NCI-H1105 (cell line): ENCODE measurements at regions not wholly inside any gene's neighbourhood (a gene's known extent, or its start where the extent isn't known, plus 50 kb on each side); places are given as distances from the start of the nearest gene placed in this dataset.

Source experiments
- DNase-seq: peaks from one replicate; lab custom pipeline; 2025; lab: John Stamatoyannopoulos, UW

GRCh38 chr2:21281791-21282514, 158.2 kb downstream of the TDRD15 start:
- no peak for DNase-seq

- DNase-seq, result no peak
Observed at GRCh38 chr2:21282515-21282898, 158.7 kb downstream of the TDRD15 start.

- no peak for DNase-seq
Observed at GRCh38 chr2:21288299-21288698, 164.5 kb downstream of the TDRD15 start.

- DNase-seq, result no peak
Observed at GRCh38 chr2:21288739-21289520, 165.2 kb downstream of the TDRD15 start.

- no peak for DNase-seq
Observed at GRCh38 chr2:21289551-21289950, 165.8 kb downstream of the TDRD15 start.

GRCh38 chr2:21289989-21290388, 166.2 kb downstream of the TDRD15 start:
- no peak for DNase-seq

GRCh38 chr2:21291426-21291825, 167.7 kb downstream of the TDRD15 start:
- no peak for DNase-seq

- DNase-seq, result no peak
Observed at GRCh38 chr2:21294446-21294845, 170.7 kb downstream of the TDRD15 start.

GRCh38 chr2:21299411-21299810, 175.6 kb downstream of the TDRD15 start:
- DNase-seq, result no peak

GRCh38 chr2:21301871-21302455, 178.2 kb downstream of the TDRD15 start:
- no peak for DNase-seq

- DNase-seq, result no peak
Observed at GRCh38 chr2:21303876-21304275, 180.1 kb downstream of the TDRD15 start.

- no peak for DNase-seq
Observed at GRCh38 chr2:21305581-21305980, 181.8 kb downstream of the TDRD15 start.

GRCh38 chr2:21306235-21306634, 182.5 kb downstream of the TDRD15 start:
- no peak for DNase-seq

GRCh38 chr2:21307037-21307436, 183.3 kb downstream of the TDRD15 start:
- no peak for DNase-seq

- DNase-seq, result no peak
Observed at GRCh38 chr2:21310493-21310892, 186.7 kb downstream of the TDRD15 start.

- DNase-seq, result no peak
Observed at GRCh38 chr2:21314322-21314835, 190.6 kb downstream of the TDRD15 start.

GRCh38 chr2:21317131-21317530, 193.4 kb downstream of the TDRD15 start:
- DNase-seq, result peak; percentile 30

GRCh38 chr2:21318263-21318662, 194.5 kb downstream of the TDRD15 start:
- no peak for DNase-seq

- DNase-seq, result no peak
Observed at GRCh38 chr2:21326152-21326551, 202.4 kb downstream of the TDRD15 start.

GRCh38 chr2:21328177-21328576, 204.4 kb downstream of the TDRD15 start:
- no peak for DNase-seq

GRCh38 chr2:21330786-21331391, 207.1 kb downstream of the TDRD15 start:
- DNase-seq, result no peak

- no peak for DNase-seq
Observed at GRCh38 chr2:21331625-21332370, 208.0 kb downstream of the TDRD15 start.
